HEK293 (cell line): ENCODE measurements at regions not wholly inside any gene's neighbourhood (a gene's known extent, or its start where the extent isn't known, plus 50 kb on each side); places are given as distances from the start of the nearest gene placed in this dataset.

Experiments
- FEZF1 ChIP-seq: fragments of 450-650 bp; formaldehyde crosslinking; IDR thresholded peaks from 2 replicates; pipeline ENCODE4 v1.5.1; 2016; ENCODE audit warnings: missing biosample characterization, missing genetic modification characterization
- GLIS1 ChIP-seq: fragments of 450-650 bp; formaldehyde crosslinking; IDR thresholded peaks from 2 replicates; pipeline ENCODE4 v1.5.1; 2016; ENCODE audit warnings: missing biosample characterization, missing genetic modification characterization
- HOXA7 ChIP-seq: sonication (generic); formaldehyde crosslinking; IDR thresholded peaks from 2 replicates; pipeline ENCODE4 v1.8.1; 2022; ENCODE audit warnings: missing genetic modification reagents, borderline replicate concordance
- KLF8 ChIP-seq: fragments of 450-650 bp; formaldehyde crosslinking; IDR thresholded peaks from 2 replicates; pipeline ENCODE4 v1.5.1; 2016; ENCODE audit warnings: missing biosample characterization, missing genetic modification characterization
- KLF9 ChIP-seq: fragments of 450-650 bp; formaldehyde crosslinking; IDR thresholded peaks from 2 replicates; pipeline ENCODE4 v1.5.1; 2016; ENCODE audit warnings: missing biosample characterization, missing genetic modification characterization, low read depth
- OSR2 ChIP-seq: fragments of 450-650 bp; formaldehyde crosslinking; IDR thresholded peaks from 2 replicates; pipeline ENCODE4 v1.5.1; 2016; ENCODE audit warnings: missing biosample characterization, missing genetic modification characterization
- OVOL3 ChIP-seq: fragments of 450-650 bp; formaldehyde crosslinking; IDR thresholded peaks from 2 replicates; pipeline ENCODE4 v1.5.1; 2016; ENCODE audit warnings: missing biosample characterization, missing genetic modification characterization
- PRDM10 ChIP-seq: fragments of 450-650 bp; formaldehyde crosslinking; IDR thresholded peaks from 2 replicates; pipeline ENCODE4 v1.5.1; 2016; ENCODE audit warnings: missing biosample characterization, missing genetic modification characterization
- SETDB1 ChIP-seq: IDR thresholded peaks from one replicate; pipeline ENCODE4 v1.6.1; 2017; ENCODE audit warnings: mild to moderate bottlenecking, low read length, moderate library complexity, mixed read lengths; ENCODE audit not compliant: insufficient read length
- TRIM28 ChIP-seq: IDR thresholded peaks from 2 replicates; pipeline ENCODE4 v1.6.1; 2011; ENCODE audit warnings: low read length, control low read depth, borderline replicate concordance
- TSHZ1 ChIP-seq: fragments of 450-650 bp; formaldehyde crosslinking; IDR thresholded peaks from 2 replicates; pipeline ENCODE4 v1.5.1; 2016; ENCODE audit warnings: missing biosample characterization, missing genetic modification characterization, borderline replicate concordance
- WT1 ChIP-seq: fragments of 450-650 bp; formaldehyde crosslinking; IDR thresholded peaks from 2 replicates; pipeline ENCODE4 v1.5.1; 2016; ENCODE audit warnings: missing biosample characterization, missing genetic modification characterization
- ZBTB1 ChIP-seq: fragments of 450-650 bp; formaldehyde crosslinking; IDR thresholded peaks from 2 replicates; pipeline ENCODE4 v1.5.1; 2016; ENCODE audit warnings: missing biosample characterization, missing genetic modification characterization
- ZBTB17 ChIP-seq: fragments of 450-650 bp; formaldehyde crosslinking; IDR thresholded peaks from 2 replicates; pipeline ENCODE4 v1.5.1; 2016; ENCODE audit warnings: missing biosample characterization, missing genetic modification characterization
- ZBTB26 ChIP-seq: fragments of 450-650 bp; formaldehyde crosslinking; optimal IDR thresholded peaks from 2 replicates; pipeline ENCODE3; 2016; ENCODE audit warnings: missing biosample characterization, mild to moderate bottlenecking, missing genetic modification characterization
- ZBTB48 ChIP-seq: fragments of 450-650 bp; formaldehyde crosslinking; IDR thresholded peaks from 2 replicates; pipeline ENCODE4 v1.5.1; 2016; ENCODE audit warnings: missing biosample characterization, missing genetic modification characterization
- ZBTB8A ChIP-seq: fragments of 450-650 bp; formaldehyde crosslinking; IDR thresholded peaks from 2 replicates; pipeline ENCODE4 v1.5.1; 2016; ENCODE audit warnings: missing biosample characterization, missing genetic modification characterization
- ZFP41 ChIP-seq: fragments of 450-650 bp; formaldehyde crosslinking; IDR thresholded peaks from 2 replicates; pipeline ENCODE4 v1.5.1; 2016; ENCODE audit warnings: missing biosample characterization, missing genetic modification characterization, borderline replicate concordance
- ZNF114 ChIP-seq: fragments of 450-650 bp; formaldehyde crosslinking; IDR thresholded peaks from 2 replicates; pipeline ENCODE4 v1.5.0; 2017; ENCODE audit warnings: missing biosample characterization, missing genetic modification characterization
- ZNF175 ChIP-seq: fragments of 450-650 bp; formaldehyde crosslinking; IDR thresholded peaks from 2 replicates; pipeline ENCODE4 v1.5.1; 2016; ENCODE audit warnings: missing biosample characterization, missing genetic modification characterization
- ZNF24 ChIP-seq: fragments of 450-650 bp; formaldehyde crosslinking; IDR thresholded peaks from 2 replicates; pipeline ENCODE4 v1.5.1; 2016; ENCODE audit warnings: missing biosample characterization, missing genetic modification characterization
- ZNF398 ChIP-seq: fragments of 450-650 bp; formaldehyde crosslinking; IDR thresholded peaks from 2 replicates; pipeline ENCODE4 v1.5.1; 2017; ENCODE audit warnings: missing biosample characterization, missing genetic modification characterization
- ZNF473 ChIP-seq: fragments of 450-650 bp; formaldehyde crosslinking; IDR thresholded peaks from 2 replicates; pipeline ENCODE4 v1.5.1; 2017; ENCODE audit warnings: missing biosample characterization, missing genetic modification characterization
- ZNF510 ChIP-seq: fragments of 450-650 bp; formaldehyde crosslinking; IDR thresholded peaks from 2 replicates; pipeline ENCODE4 v1.5.1; 2018; ENCODE audit warnings: mild to moderate bottlenecking, missing genetic modification characterization, missing biosample characterization; ENCODE audit not compliant: insufficient replicate concordance
- ZNF529 ChIP-seq: fragments of 450-650 bp; formaldehyde crosslinking; IDR thresholded peaks from 2 replicates; pipeline ENCODE4 v1.5.1; 2017; ENCODE audit warnings: missing genetic modification characterization, missing biosample characterization; ENCODE audit not compliant: insufficient replicate concordance
- ZNF549 ChIP-seq: fragments of 450-650 bp; IDR thresholded peaks from 2 replicates; pipeline ENCODE4 v1.5.1; 2018; ENCODE audit warnings: missing biosample characterization, missing genetic modification characterization, mild to moderate bottlenecking, inconsistent platforms, moderate library complexity
- ZNF580 ChIP-seq: fragments of 450-650 bp; formaldehyde crosslinking; IDR thresholded peaks from 2 replicates; pipeline ENCODE4 v1.5.1; 2016; ENCODE audit warnings: missing biosample characterization, missing genetic modification characterization
- ZNF623 ChIP-seq: fragments of 450-650 bp; formaldehyde crosslinking; IDR thresholded peaks from 2 replicates; pipeline ENCODE4 v1.5.1; 2016; ENCODE audit warnings: missing biosample characterization, missing genetic modification characterization
- ZNF626 ChIP-seq: fragments of 450-650 bp; sonication (Bioruptor Pico); formaldehyde crosslinking; IDR thresholded peaks from 2 replicates; pipeline ENCODE4 v1.5.1; 2018; ENCODE audit warnings: missing biosample characterization, missing genetic modification characterization, inconsistent platforms
- ZNF660 ChIP-seq: fragments of 450-650 bp; IDR thresholded peaks from 2 replicates; pipeline ENCODE4 v1.5.1; 2018; ENCODE audit warnings: missing biosample characterization, mild to moderate bottlenecking, missing genetic modification characterization
- ZNF76 ChIP-seq: fragments of 450-650 bp; formaldehyde crosslinking; IDR thresholded peaks from 2 replicates; pipeline ENCODE4; 2016; ENCODE audit warnings: low read depth, missing biosample characterization, missing genetic modification characterization, borderline replicate concordance
- ZXDB ChIP-seq: fragments of 450-650 bp; formaldehyde crosslinking; IDR thresholded peaks from 2 replicates; pipeline ENCODE4 v1.5.1; 2016; ENCODE audit warnings: missing biosample characterization, missing genetic modification characterization

GRCh38 chr4:124936427-124936826 lies 223.9 kb upstream of the ANKRD50 start (continued):
- no peak for TF ChIP-seq ZBTB26
- peak; percentile 85 for TF ChIP-seq ZBTB48 (tag by site-specific recombination)
- TF ChIP-seq ZNF529, result no peak
- no peak for TF ChIP-seq ZNF398 (tag by site-specific recombination)
- peak; percentile 73 for TF ChIP-seq OSR2 (tag by site-specific recombination)
- 0 out of 2 replicates have a peak, but pooled peaks have one; percentile 17 for TF ChIP-seq TRIM28
- TF ChIP-seq ZXDB (tag by site-specific recombination), result no peak
- TF ChIP-seq ZNF549 (tag by site-specific recombination), result no peak
- TF ChIP-seq ZNF175 (tag by site-specific recombination), result no peak
- TF ChIP-seq ZNF473 (tag by site-specific recombination), result no peak
- TF ChIP-seq SETDB1, result no peak
- TF ChIP-seq HOXA7, result no peak
- TF ChIP-seq GLIS1, result no peak
- no peak for TF ChIP-seq ZNF114
- TF ChIP-seq ZNF76 (tag by site-specific recombination), result no peak
- peak; percentile 33; the same call in 1 of the 2 replicates for TF ChIP-seq ZBTB17 (tag by site-specific recombination)
- no peak for TF ChIP-seq ZNF510 (tag by site-specific recombination)
- no peak for TF ChIP-seq KLF8 (tag by site-specific recombination)
- no peak; the same call in 1 of the 2 replicates for TF ChIP-seq ZBTB8A (tag by site-specific recombination)
- no peak for TF ChIP-seq ZNF580 (tag by site-specific recombination)
- TF ChIP-seq ZNF623 (tag by site-specific recombination), result no peak
- TF ChIP-seq ZNF626, result no peak
- TF ChIP-seq TSHZ1, result peak; percentile 63; the same call in 1 of the 2 replicates
- TF ChIP-seq ZNF24 (tag by site-specific recombination), result no peak
- peak; percentile 19; the same call in 1 of the 2 replicates for TF ChIP-seq FEZF1
- no peak for TF ChIP-seq ZFP41 (tag by site-specific recombination)
- no peak for TF ChIP-seq PRDM10 (tag by site-specific recombination)
- TF ChIP-seq ZBTB1 (tag by site-specific recombination), result no peak
- 0 out of 2 replicates have a peak, but pooled peaks have one; percentile 56 for TF ChIP-seq ZNF660
- TF ChIP-seq KLF9 (tag by site-specific recombination), result no peak
- 0 out of 2 replicates have a peak, but pooled peaks have one; percentile 12 for TF ChIP-seq WT1 (tag by site-specific recombination)
- no peak for TF ChIP-seq OVOL3 (tag by site-specific recombination)
